ENCODE measurements at regions not wholly inside any gene's neighbourhood (a gene's known extent, or its start where the extent isn't known, plus 50 kb on each side); places are given as distances from the start of the nearest gene placed in this dataset.

DNA sequence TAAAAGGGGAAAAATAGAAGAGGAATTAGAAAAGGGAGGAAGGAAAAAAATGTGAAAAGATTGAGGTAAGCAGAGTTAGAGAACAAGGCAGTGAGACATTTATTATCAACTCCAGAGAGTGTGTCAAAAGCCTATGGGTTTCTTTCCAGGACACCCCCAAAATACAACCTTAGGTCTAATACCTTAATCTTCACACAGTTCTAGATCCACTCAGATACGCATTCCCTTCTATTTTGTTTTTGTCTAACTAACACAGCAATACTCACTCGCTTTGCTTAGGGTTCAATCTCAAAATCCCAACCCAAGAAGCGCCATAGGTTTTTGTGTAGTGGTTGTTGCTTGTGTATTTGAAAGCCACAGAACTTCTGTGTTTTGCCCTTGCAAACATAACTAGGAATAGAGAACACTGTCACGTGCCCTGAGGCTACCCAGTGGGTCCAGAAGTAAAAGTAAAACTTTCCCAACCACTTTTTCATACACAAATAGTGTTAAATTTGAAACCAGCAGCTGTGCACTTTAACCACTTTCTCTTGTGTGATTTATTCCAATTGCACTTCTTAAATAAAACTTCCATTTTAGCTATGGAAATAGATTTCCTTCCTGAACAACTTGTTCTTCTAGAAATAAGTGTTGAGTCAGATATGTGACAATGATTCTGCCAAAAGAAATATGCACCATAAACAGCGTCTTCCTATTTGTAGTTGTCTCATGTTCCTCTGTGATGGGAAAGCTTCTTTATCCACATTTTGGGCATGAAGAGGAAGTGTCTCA is 414.7 kb upstream of the GHITM start:
- Histone ChIP-seq H4K20me1 (ENCODE audit: low read depth, low read length) (no peaks in the 10 kb centered on the region), H3K27ac (ENCODE audit: low read depth, low read length) (no peak overlapping the region), H3K9ac (ENCODE audit: low read length) (no peak overlapping the region), H3K27me3 (ENCODE audit: low read length) (no peaks in the 10 kb centered on the region), H3K9me2 (replicated peaks; ENCODE audit: insufficient read depth, low read length) (no peaks in the 10 kb centered on the region), H3K79me2 (ENCODE audit: insufficient read depth, low read length) (no peaks in the 10 kb centered on the region), H3K36me3 (ENCODE audit: low read length) (no peaks in the 10 kb centered on the region), H2AFZ (ENCODE audit: low read depth, low read length, severe bottlenecking) (no peak overlapping the region), H3K4me3 (ENCODE audit: insufficient read depth, low read length, poor library complexity, severe bottlenecking) (no peak overlapping the region), H3K9me3 (ENCODE audit: insufficient read depth, low read length) (no peaks in the 10 kb centered on the region), H3F3A (ENCODE audit: insufficient read depth) (no peaks in the 10 kb centered on the region), H3K4me2 (ENCODE audit: low read depth, low read length, poor library complexity, severe bottlenecking) (no peak overlapping the region)
- TF ChIP-seq, protein P1, sequence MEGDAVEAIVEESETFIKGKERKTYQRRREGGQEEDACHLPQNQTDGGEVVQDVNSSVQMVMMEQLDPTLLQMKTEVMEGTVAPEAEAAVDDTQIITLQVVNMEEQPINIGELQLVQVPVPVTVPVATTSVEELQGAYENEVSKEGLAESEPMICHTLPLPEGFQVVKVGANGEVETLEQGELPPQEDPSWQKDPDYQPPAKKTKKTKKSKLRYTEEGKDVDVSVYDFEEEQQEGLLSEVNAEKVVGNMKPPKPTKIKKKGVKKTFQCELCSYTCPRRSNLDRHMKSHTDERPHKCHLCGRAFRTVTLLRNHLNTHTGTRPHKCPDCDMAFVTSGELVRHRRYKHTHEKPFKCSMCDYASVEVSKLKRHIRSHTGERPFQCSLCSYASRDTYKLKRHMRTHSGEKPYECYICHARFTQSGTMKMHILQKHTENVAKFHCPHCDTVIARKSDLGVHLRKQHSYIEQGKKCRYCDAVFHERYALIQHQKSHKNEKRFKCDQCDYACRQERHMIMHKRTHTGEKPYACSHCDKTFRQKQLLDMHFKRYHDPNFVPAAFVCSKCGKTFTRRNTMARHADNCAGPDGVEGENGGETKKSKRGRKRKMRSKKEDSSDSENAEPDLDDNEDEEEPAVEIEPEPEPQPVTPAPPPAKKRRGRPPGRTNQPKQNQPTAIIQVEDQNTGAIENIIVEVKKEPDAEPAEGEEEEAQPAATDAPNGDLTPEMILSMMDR (IDR thresholded peaks at IDR 0.05; ENCODE audit: insufficient read depth, low read length, poor library complexity, severe bottlenecking) = no peak
- TF ChIP-seq EZH2phosphoT487 (conservative IDR thresholded peaks at IDR 0.05; ENCODE audit: low read length) = no peak

DNA sequence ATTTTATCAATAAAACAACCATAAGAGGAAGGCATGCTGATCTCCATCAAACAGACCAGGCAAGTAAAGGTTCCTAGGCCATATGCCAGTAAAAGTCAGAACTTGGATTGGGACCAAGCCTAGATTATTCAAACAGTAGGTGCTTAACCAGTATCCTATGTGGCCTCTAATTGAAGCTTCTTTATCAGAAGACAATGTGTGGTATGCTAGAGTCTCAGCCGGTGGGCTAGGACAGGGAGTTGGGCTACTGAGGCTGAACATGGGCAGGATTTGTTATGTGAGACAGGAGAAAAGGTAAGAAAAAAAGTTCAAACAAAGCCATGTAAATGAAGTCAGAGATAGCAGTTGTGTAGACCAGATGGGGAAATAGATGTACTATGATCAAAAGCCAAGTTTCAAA is 413.7 kb upstream of the GHITM start:
- H2AFZ ChIP-seq (ENCODE audit: low read depth, low read length, severe bottlenecking) = no peak overlapping the region
- H3K9me2 ChIP-seq (replicated peaks; ENCODE audit: insufficient read depth, low read length) = no peaks in the 10 kb centered on the region
- H3K4me3 ChIP-seq (ENCODE audit: insufficient read depth, low read length, poor library complexity, severe bottlenecking) = no peak overlapping the region

DNA sequence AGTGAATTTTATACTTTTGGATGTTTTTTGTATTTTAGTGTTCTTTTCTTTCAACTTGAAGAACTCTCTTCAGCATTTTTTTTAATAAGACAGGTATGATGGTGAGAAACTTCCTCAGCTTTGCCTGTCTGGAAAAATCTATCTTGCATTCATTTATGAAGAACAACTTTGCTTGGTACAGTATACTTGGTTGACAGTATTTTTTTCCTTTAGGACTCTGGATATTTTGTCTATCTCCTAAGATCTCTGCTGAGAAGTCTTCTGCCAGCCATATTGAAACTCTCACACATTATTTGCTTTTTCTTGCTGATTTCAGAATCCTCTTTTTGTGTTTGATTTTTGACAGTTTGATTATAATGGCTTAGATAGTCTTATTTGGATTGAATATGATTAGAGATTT is 405.0 kb upstream of the GHITM start:
- Histone ChIP-seq H3K9me3 (ENCODE audit: insufficient read depth, low read length) (0 out of 2 replicates have a peak, but pooled peaks cover 4% of the 10 kb centered on the region), H3K36me3 (ENCODE audit: low read length) (no peaks in the 10 kb centered on the region), H4K20me1 (ENCODE audit: low read depth, low read length) (0 out of 2 replicates have a peak, but pooled peaks cover 5% of the 10 kb centered on the region), H2AFZ (ENCODE audit: low read depth, low read length, severe bottlenecking) (no peak overlapping the region), H3K4me3 (ENCODE audit: insufficient read depth, low read length, poor library complexity, severe bottlenecking) (no peak overlapping the region), H3K79me2 (ENCODE audit: insufficient read depth, low read length) (no peaks in the 10 kb centered on the region), H3K9me2 (replicated peaks; ENCODE audit: insufficient read depth, low read length) (no peaks in the 10 kb centered on the region), H3K27ac (ENCODE audit: low read depth, low read length) (no peak overlapping the region), H3K9ac (ENCODE audit: low read length) (no peak overlapping the region), H3F3A (ENCODE audit: insufficient read depth) (no peaks in the 10 kb centered on the region), H3K4me2 (ENCODE audit: low read depth, low read length, poor library complexity, severe bottlenecking) (no peak overlapping the region), H3K27me3 (ENCODE audit: low read length) (no peaks in the 10 kb centered on the region)
- no peak for TF ChIP-seq EZH2phosphoT487 (conservative IDR thresholded peaks at IDR 0.05; ENCODE audit: low read length)
- TF ChIP-seq, protein P1 (IDR thresholded peaks at IDR 0.05; ENCODE audit: insufficient read depth, low read length, poor library complexity, severe bottlenecking) = no peak

More for the DNA sequence above, 413.7 kb upstream of the GHITM start:
- H4K20me1 ChIP-seq (ENCODE audit: low read depth, low read length) = no peaks in the 10 kb centered on the region
- no peaks in the 10 kb centered on the region for H3K79me2 ChIP-seq (ENCODE audit: insufficient read depth, low read length)
- no peak overlapping the region for H3K4me2 ChIP-seq (ENCODE audit: low read depth, low read length, poor library complexity, severe bottlenecking)
- no peaks in the 10 kb centered on the region for H3K27me3 ChIP-seq (ENCODE audit: low read length)
- H3K27ac ChIP-seq (ENCODE audit: low read depth, low read length) = no peak overlapping the region
- no peak for TF ChIP-seq EZH2phosphoT487 (conservative IDR thresholded peaks at IDR 0.05; ENCODE audit: low read length)
- TF ChIP-seq, protein P1 (IDR thresholded peaks at IDR 0.05; ENCODE audit: insufficient read depth, low read length, poor library complexity, severe bottlenecking) = no peak
- no peaks in the 10 kb centered on the region for H3K9me3 ChIP-seq (ENCODE audit: insufficient read depth, low read length)
- no peaks in the 10 kb centered on the region for H3K36me3 ChIP-seq (ENCODE audit: low read length)
- H3K9ac ChIP-seq (ENCODE audit: low read length) = no peak overlapping the region
- H3F3A ChIP-seq (ENCODE audit: insufficient read depth) = no peaks in the 10 kb centered on the region

All from SU-DHL-6 (cell line).